Adipocyte (in vitro differentiated cells): ENCODE measurements at regions not wholly inside any gene's neighbourhood (a gene's known extent, or its start where the extent isn't known, plus 50 kb on each side); places are given as distances from the start of the nearest gene placed in this dataset.

ENCODE experiments used
- DNase-seq: peaks from one replicate; pipeline ENCODE4 v3.0.0-alpha.2; 2015; ENCODE audit warnings: low read depth
- H3K27me3 ChIP-seq: replicated peaks from 2 replicates; pipeline ENCODE4 v1.7.0; 2013; ENCODE audit warnings: mild to moderate bottlenecking, low read length, moderate library complexity; ENCODE audit not compliant: control insufficient read depth, insufficient read depth
- H3K36me3 ChIP-seq: 2 replicates; pipeline ENCODE4 v1.7.0; 2013; ENCODE audit warnings: low read length, mild to moderate bottlenecking, moderate library complexity; ENCODE audit not compliant: control insufficient read depth, insufficient read depth, severe bottlenecking
- H3K4me1 ChIP-seq: 2 replicates; pipeline ENCODE4 v1.7.0; 2013; ENCODE audit warnings: mild to moderate bottlenecking, low read length, moderate library complexity; ENCODE audit not compliant: control insufficient read depth, insufficient read depth
- H3K4me3 ChIP-seq: 2 replicates; pipeline ENCODE4 v1.7.0; 2013; ENCODE audit warnings: mild to moderate bottlenecking, low read length, moderate library complexity
- H3K9ac ChIP-seq: 2 replicates; pipeline ENCODE4 v1.7.0; 2013; ENCODE audit warnings: mild to moderate bottlenecking, low read length, moderate library complexity
- H3K9me3 ChIP-seq: 2 replicates; pipeline ENCODE4 v1.7.0; 2013; ENCODE audit warnings: mild to moderate bottlenecking, low read length, moderate library complexity; ENCODE audit not compliant: control insufficient read depth

DNA sequence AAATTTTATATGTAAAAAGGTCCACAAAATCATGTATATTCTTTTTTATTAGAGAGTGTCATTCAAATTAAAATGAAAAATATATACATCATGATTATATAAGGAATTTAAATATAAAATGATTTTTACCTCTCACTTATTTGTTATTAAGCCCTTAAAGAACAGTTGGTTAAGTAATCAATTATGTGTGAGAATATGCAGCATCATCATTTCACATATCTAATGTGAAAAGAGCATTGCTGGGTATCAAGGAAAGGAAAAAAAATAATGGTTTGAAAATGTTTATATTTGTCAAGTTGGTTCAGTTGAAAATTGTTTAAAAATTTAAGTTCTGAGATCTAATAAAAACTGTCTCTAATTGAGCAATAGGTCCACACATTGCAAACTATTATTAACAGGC, 363.6 kb upstream of the GRM3 start:
- Histone ChIP-seq H3K36me3 (no peaks in the 10 kb centered on the region), H3K4me3 (no peak overlapping the region), H3K9me3 (no peaks in the 10 kb centered on the region), H3K4me1 (no peaks in the 10 kb centered on the region), H3K27me3 (no peaks in the 10 kb centered on the region), H3K9ac (no peak overlapping the region)
- no peak for DNase-seq

DNA sequence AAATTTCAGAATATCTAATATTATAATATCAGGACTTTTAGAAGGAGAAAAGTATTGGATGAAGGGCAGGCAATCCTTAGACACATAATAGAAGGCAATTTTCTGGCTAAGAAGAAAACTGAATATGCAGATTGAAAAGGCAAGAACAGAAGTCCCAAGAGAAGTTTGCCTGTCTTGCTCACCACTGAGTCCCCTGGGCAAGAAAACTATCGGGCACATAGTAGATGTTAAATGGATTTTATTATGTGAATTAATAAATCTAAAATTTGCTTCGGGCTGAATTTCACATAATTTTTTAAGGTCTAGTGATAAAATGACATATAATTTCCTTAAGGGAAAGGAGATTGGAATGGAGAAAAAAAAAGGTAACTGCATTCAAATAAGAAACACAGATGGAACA, 380.9 kb upstream of the GRM3 start:
- Histone ChIP-seq H3K4me3 (no peak overlapping the region), H3K9ac (no peak overlapping the region), H3K4me1 (no peaks in the 10 kb centered on the region), H3K9me3 (peaks cover under 1% of the 10 kb centered on the region), H3K36me3 (no peaks in the 10 kb centered on the region), H3K27me3 (no peaks in the 10 kb centered on the region)
- no peak for DNase-seq

DNA sequence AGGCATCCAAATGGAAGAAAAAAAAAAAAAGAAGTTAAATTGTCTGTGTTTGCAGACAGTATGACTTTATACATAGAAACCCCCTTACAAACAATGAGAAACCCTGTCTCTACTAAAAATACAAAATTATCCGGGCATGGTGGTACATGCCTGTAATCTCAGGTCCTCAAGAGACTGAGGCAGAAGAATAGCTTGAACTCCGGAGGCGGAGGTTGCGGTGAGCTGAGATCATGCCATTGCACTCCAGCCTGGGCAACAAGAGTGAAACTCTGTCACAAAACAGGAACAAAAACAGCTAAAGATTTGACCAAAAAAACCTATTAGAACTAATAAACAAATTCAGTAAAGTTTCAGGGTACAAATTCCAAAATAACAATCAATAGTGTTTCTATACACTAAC, 385.8 kb upstream of the GRM3 start:
- H3K4me3 ChIP-seq: no peak overlapping the region
- H3K4me1 ChIP-seq: no peaks in the 10 kb centered on the region
- no peaks in the 10 kb centered on the region for H3K27me3 ChIP-seq
- H3K36me3 ChIP-seq: no peaks in the 10 kb centered on the region
- H3K9ac ChIP-seq: no peak overlapping the region
- H3K9me3 ChIP-seq: peaks cover 11% of the 10 kb centered on the region
- DNase-seq: no peak

DNA sequence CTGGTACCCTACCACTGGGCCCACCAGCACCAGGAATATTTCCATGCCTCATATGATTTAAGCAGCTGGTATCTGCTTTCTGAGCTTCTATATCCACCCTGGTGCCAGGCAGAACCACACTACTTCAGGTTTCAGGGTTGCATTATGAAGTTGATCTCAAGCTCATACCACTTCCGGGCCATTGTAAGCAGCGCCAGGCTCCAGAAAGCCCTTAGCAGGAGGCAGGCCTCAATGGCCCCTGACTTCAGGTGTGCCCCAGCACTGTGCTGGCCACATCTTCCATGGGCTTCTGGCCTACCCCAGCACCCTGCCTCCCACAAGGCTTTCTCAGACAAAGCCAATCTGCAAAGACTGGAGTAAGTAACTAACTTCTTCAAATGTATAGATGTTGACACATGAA, 391.3 kb upstream of the GRM3 start:
- peaks cover 7% of the 10 kb centered on the region for H3K9me3 ChIP-seq
- no peak overlapping the region for H3K4me3 ChIP-seq
- no peak overlapping the region for H3K9ac ChIP-seq
- no peak for DNase-seq
- no peaks in the 10 kb centered on the region for H3K36me3 ChIP-seq
- no peaks in the 10 kb centered on the region for H3K27me3 ChIP-seq
- H3K4me1 ChIP-seq: no peaks in the 10 kb centered on the region

- Histone ChIP-seq H3K9me3 (no peaks in the 10 kb centered on the region), H3K4me1 (no peaks in the 10 kb centered on the region), H3K4me3 (no peak overlapping the region), H3K36me3 (no peaks in the 10 kb centered on the region), H3K27me3 (no peaks in the 10 kb centered on the region), H3K9ac (no peak overlapping the region)
- DNase-seq: no peak
Observed at GRCh38 chr7:86248977-86249376, 394.7 kb upstream of the GRM3 start.

- Histone ChIP-seq H3K36me3 (no peaks in the 10 kb centered on the region), H3K4me3 (no peak overlapping the region), H3K27me3 (no peaks in the 10 kb centered on the region), H3K9me3 (no peaks in the 10 kb centered on the region), H3K4me1 (no peaks in the 10 kb centered on the region), H3K9ac (no peak overlapping the region)
- no peak for DNase-seq
Observed at GRCh38 chr7:86243171-86243570, 400.5 kb upstream of the GRM3 start.

- no peaks in the 10 kb centered on the region for H3K36me3 ChIP-seq
- DNase-seq: no peak
- no peak overlapping the region for H3K9ac ChIP-seq
- H3K27me3 ChIP-seq: no peaks in the 10 kb centered on the region
- no peak overlapping the region for H3K4me3 ChIP-seq
- H3K4me1 ChIP-seq: no peaks in the 10 kb centered on the region
- no peaks in the 10 kb centered on the region for H3K9me3 ChIP-seq
Observed at GRCh38 chr7:86226191-86226590, 417.5 kb upstream of the GRM3 start.

GRCh38 chr7:86222806-86223205, 420.9 kb upstream of the GRM3 start:
- Histone ChIP-seq H3K27me3 (no peaks in the 10 kb centered on the region), H3K9me3 (no peaks in the 10 kb centered on the region), H3K4me3 (no peak overlapping the region), H3K4me1 (no peaks in the 10 kb centered on the region), H3K9ac (no peak overlapping the region), H3K36me3 (no peaks in the 10 kb centered on the region)
- DNase-seq: no peak

- H3K9ac ChIP-seq: no peak overlapping the region
- H3K36me3 ChIP-seq: no peaks in the 10 kb centered on the region
- no peak overlapping the region for H3K4me3 ChIP-seq
- H3K9me3 ChIP-seq: no peaks in the 10 kb centered on the region
- DNase-seq: no peak
- no peaks in the 10 kb centered on the region for H3K27me3 ChIP-seq
- H3K4me1 ChIP-seq: no peaks in the 10 kb centered on the region
Observed at GRCh38 chr7:86214734-86215133, 429.0 kb upstream of the GRM3 start.

GRCh38 chr7:86212976-86213375, 430.7 kb upstream of the GRM3 start:
- Histone ChIP-seq H3K9me3 (no peaks in the 10 kb centered on the region), H3K27me3 (no peaks in the 10 kb centered on the region), H3K9ac (no peak overlapping the region), H3K4me3 (no peak overlapping the region), H3K4me1 (no peaks in the 10 kb centered on the region), H3K36me3 (no peaks in the 10 kb centered on the region)
- no peak for DNase-seq

- Histone ChIP-seq H3K9me3 (no peaks in the 10 kb centered on the region), H3K4me1 (no peaks in the 10 kb centered on the region), H3K9ac (no peak overlapping the region), H3K36me3 (no peaks in the 10 kb centered on the region), H3K27me3 (no peaks in the 10 kb centered on the region), H3K4me3 (no peak overlapping the region)
- DNase-seq: no peak
Observed at GRCh38 chr7:86209036-86209435, 434.7 kb upstream of the GRM3 start.

GRCh38 chr7:86207740-86208139, 436.0 kb upstream of the GRM3 start:
- H3K36me3 ChIP-seq: no peaks in the 10 kb centered on the region
- H3K4me1 ChIP-seq: no peaks in the 10 kb centered on the region
- no peak overlapping the region for H3K9ac ChIP-seq
- H3K4me3 ChIP-seq: no peak overlapping the region
- H3K9me3 ChIP-seq: no peaks in the 10 kb centered on the region
- no peak for DNase-seq
- H3K27me3 ChIP-seq: no peaks in the 10 kb centered on the region
